ENCODE measurements at regions not wholly inside any gene's neighbourhood (a gene's known extent, or its start where the extent isn't known, plus 50 kb on each side); places are given as distances from the start of the nearest gene placed in this dataset.
"Not testable (repeated sequence)": the region's sequence is repeated elsewhere in the genome, so short reads cannot be mapped to it uniquely, and the experiment has no call there.

GRCh38 chr18:9019135-9019534 is 83.4 kb upstream of the NDUFV2 start:
- no peak for FAIRE-seq
- TF ChIP-seq POLR2A (IDR thresholded peaks at IDR 0.05; ENCODE audit: low read depth, low read length) (no peak), PAX5 (IDR thresholded peaks at IDR 0.05; ENCODE audit: insufficient read depth, low read length, severe bottlenecking) (no peak), POLR2AphosphoS5 (IDR thresholded peaks at IDR 0.05; ENCODE audit: low read depth, low read length) (no peak), TAF1 (IDR thresholded peaks at IDR 0.05; ENCODE audit: low read depth, low read length) (no peak), POU2F2 (IDR thresholded peaks at IDR 0.05; ENCODE audit: low read depth, low read length) (no peak), SPI1 (IDR thresholded peaks at IDR 0.05; ENCODE audit: low read depth, low read length) (no peak)
- DNase-seq (ENCODE audit: insufficient read length, low spot score), result no peak

GRCh38 chr18:9020221-9020620 is 82.3 kb upstream of the NDUFV2 start:
- DNase-seq (ENCODE audit: insufficient read length, low spot score) (no peak), FAIRE-seq (no peak)
- TF ChIP-seq POLR2AphosphoS5 (IDR thresholded peaks at IDR 0.05; ENCODE audit: low read depth, low read length) (no peak), TAF1 (IDR thresholded peaks at IDR 0.05; ENCODE audit: low read depth, low read length) (no peak), POLR2A (IDR thresholded peaks at IDR 0.05; ENCODE audit: low read depth, low read length) (no peak), POU2F2 (IDR thresholded peaks at IDR 0.05; ENCODE audit: low read depth, low read length) (no peak), SPI1 (IDR thresholded peaks at IDR 0.05; ENCODE audit: low read depth, low read length) (no peak), PAX5 (IDR thresholded peaks at IDR 0.05; ENCODE audit: insufficient read depth, low read length, severe bottlenecking) (no peak)

GRCh38 chr18:9021458-9021857 is 81.0 kb upstream of the NDUFV2 start:
- DNase-seq (ENCODE audit: insufficient read length, low spot score), result no peak
- no peak for TF ChIP-seq POLR2AphosphoS5 (IDR thresholded peaks at IDR 0.05; ENCODE audit: low read depth, low read length)
- no peak for TF ChIP-seq TAF1 (IDR thresholded peaks at IDR 0.05; ENCODE audit: low read depth, low read length)
- no peak for TF ChIP-seq SPI1 (IDR thresholded peaks at IDR 0.05; ENCODE audit: low read depth, low read length)
- no peak for TF ChIP-seq PAX5 (IDR thresholded peaks at IDR 0.05; ENCODE audit: insufficient read depth, low read length, severe bottlenecking)
- TF ChIP-seq POLR2A (IDR thresholded peaks at IDR 0.05; ENCODE audit: low read depth, low read length), result no peak
- no peak for TF ChIP-seq POU2F2 (IDR thresholded peaks at IDR 0.05; ENCODE audit: low read depth, low read length)
- no peak for FAIRE-seq

GRCh38 chr18:9022397-9023155 is 79.9 kb upstream of the NDUFV2 start:
- DNase-seq (ENCODE audit: insufficient read length, low spot score) (no peak), FAIRE-seq (no peak)
- TF ChIP-seq POU2F2 (IDR thresholded peaks at IDR 0.05; ENCODE audit: low read depth, low read length), result no peak
- no peak for TF ChIP-seq POLR2AphosphoS5 (IDR thresholded peaks at IDR 0.05; ENCODE audit: low read depth, low read length)
- TF ChIP-seq SPI1 (IDR thresholded peaks at IDR 0.05; ENCODE audit: low read depth, low read length), result no peak
- no peak for TF ChIP-seq POLR2A (IDR thresholded peaks at IDR 0.05; ENCODE audit: low read depth, low read length)
- TF ChIP-seq PAX5 (IDR thresholded peaks at IDR 0.05; ENCODE audit: insufficient read depth, low read length, severe bottlenecking), result no peak

GRCh38 chr18:9024031-9024646 is 78.4 kb upstream of the NDUFV2 start:
- DNase-seq (ENCODE audit: insufficient read length, low spot score); FAIRE-seq: not testable (repeated sequence)

- DNase-seq (ENCODE audit: insufficient read length, low spot score), result no peak
- TF ChIP-seq POLR2AphosphoS5 (IDR thresholded peaks at IDR 0.05; ENCODE audit: low read depth, low read length) (no peak), SPI1 (IDR thresholded peaks at IDR 0.05; ENCODE audit: low read depth, low read length) (no peak), TAF1 (IDR thresholded peaks at IDR 0.05; ENCODE audit: low read depth, low read length) (no peak), POU2F2 (IDR thresholded peaks at IDR 0.05; ENCODE audit: low read depth, low read length) (no peak), POLR2A (IDR thresholded peaks at IDR 0.05; ENCODE audit: low read depth, low read length) (no peak), PAX5 (IDR thresholded peaks at IDR 0.05; ENCODE audit: insufficient read depth, low read length, severe bottlenecking) (no peak)
- no peak for FAIRE-seq
These were observed 77.2 kb upstream of the NDUFV2 start for GRCh38 chr18:9025091-9025838.

GRCh38 chr18:9029131-9029530 is 73.4 kb upstream of the NDUFV2 start:
- FAIRE-seq (no peak), DNase-seq (ENCODE audit: insufficient read length, low spot score) (no peak)
- no peak for TF ChIP-seq TAF1 (IDR thresholded peaks at IDR 0.05; ENCODE audit: low read depth, low read length)

- no peak for TF ChIP-seq PAX5 (IDR thresholded peaks at IDR 0.05; ENCODE audit: insufficient read depth, low read length, severe bottlenecking)
- no peak for TF ChIP-seq POLR2AphosphoS5 (IDR thresholded peaks at IDR 0.05; ENCODE audit: low read depth, low read length)
- no peak for TF ChIP-seq POLR2A (IDR thresholded peaks at IDR 0.05; ENCODE audit: low read depth, low read length)
- no peak for TF ChIP-seq SPI1 (IDR thresholded peaks at IDR 0.05; ENCODE audit: low read depth, low read length)
- no peak for TF ChIP-seq POU2F2 (IDR thresholded peaks at IDR 0.05; ENCODE audit: low read depth, low read length)
- TF ChIP-seq TAF1 (IDR thresholded peaks at IDR 0.05; ENCODE audit: low read depth, low read length), result no peak
- no peak for DNase-seq (ENCODE audit: insufficient read length, low spot score)
- FAIRE-seq, result no peak
These were observed 70.0 kb upstream of the NDUFV2 start for GRCh38 chr18:9032519-9032918.

- TF ChIP-seq POLR2AphosphoS5 (IDR thresholded peaks at IDR 0.05; ENCODE audit: low read depth, low read length), result no peak
- TF ChIP-seq TAF1 (IDR thresholded peaks at IDR 0.05; ENCODE audit: low read depth, low read length), result no peak
- no peak for TF ChIP-seq PAX5 (IDR thresholded peaks at IDR 0.05; ENCODE audit: insufficient read depth, low read length, severe bottlenecking)
- TF ChIP-seq POLR2A (IDR thresholded peaks at IDR 0.05; ENCODE audit: low read depth, low read length), result no peak
- TF ChIP-seq POU2F2 (IDR thresholded peaks at IDR 0.05; ENCODE audit: low read depth, low read length), result no peak
- TF ChIP-seq SPI1 (IDR thresholded peaks at IDR 0.05; ENCODE audit: low read depth, low read length), result no peak
- FAIRE-seq (no peak), DNase-seq (ENCODE audit: insufficient read length, low spot score) (no peak)
These were observed 64.1 kb upstream of the NDUFV2 start for GRCh38 chr18:9038277-9038871.
